ENCODE measurements at regions not wholly inside any gene's neighbourhood (a gene's known extent, or its start where the extent isn't known, plus 50 kb on each side); places are given as distances from the start of the nearest gene placed in this dataset.
"Not testable (repeated sequence)": the region's sequence is repeated elsewhere in the genome, so short reads cannot be mapped to it uniquely, and the experiment has no call there.

GRCh38 chr1:173257805-173258204 lies 50.7 kb upstream of the TNFSF4 start:
- no peak for DNase-seq

DNA sequence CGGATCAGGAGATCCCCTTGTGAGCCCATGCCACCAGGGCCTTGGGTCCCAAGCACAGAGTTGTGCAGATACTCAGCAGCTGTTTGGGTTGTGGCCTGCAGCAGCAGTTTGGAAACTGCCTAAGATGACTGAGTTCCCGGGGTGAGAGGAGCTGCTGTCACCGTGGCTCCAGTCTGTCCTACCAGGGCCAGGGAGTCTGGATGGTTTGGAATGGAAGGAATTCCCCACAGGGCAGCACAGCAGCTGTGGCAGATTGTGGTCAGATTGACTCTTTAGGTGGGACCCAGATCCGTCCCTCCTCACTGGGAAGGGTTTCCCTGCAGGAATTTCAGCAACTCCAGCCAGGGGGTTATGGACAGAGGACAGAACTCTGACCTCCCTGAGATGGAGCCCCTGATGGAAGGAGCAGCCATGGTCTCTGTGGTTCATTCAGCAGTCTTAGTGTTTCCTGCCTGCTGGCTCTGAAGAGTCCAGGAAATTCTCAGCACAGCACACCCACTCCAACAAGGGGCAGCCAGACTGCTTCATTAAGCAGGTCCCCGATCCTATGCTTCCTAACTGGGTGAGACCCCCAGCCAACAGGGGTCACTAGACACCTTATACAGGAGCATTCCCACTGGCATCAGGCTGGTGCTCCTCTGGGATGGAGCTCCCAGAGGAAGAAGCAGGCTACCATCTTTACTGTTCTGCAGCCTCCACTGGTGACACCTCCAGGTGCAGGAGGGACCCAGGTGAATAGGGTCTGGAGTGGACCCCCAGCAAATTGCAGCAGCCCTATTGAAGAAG lies 51.5 kb upstream of the TNFSF4 start:
- DNase-seq = no peak

DNA sequence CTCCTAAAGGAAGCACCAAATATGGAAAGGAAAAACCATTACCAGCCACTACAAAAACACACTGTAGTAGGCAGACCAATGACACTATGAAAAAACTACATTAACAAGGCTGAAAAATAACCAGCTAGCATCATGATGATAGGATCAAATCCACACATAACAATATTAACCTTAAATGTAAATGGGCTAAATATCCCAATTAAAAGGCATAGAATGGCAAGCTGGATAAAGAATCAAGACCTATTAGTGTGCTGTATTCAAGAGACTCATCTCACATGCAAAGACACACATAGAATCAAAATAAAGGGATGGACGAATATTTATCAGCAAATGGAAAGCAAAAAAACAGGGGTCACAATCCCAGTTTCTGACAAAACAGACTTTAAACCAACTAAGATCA lies 53.2 kb upstream of the TNFSF4 start:
- not testable (repeated sequence) for DNase-seq

DNA sequence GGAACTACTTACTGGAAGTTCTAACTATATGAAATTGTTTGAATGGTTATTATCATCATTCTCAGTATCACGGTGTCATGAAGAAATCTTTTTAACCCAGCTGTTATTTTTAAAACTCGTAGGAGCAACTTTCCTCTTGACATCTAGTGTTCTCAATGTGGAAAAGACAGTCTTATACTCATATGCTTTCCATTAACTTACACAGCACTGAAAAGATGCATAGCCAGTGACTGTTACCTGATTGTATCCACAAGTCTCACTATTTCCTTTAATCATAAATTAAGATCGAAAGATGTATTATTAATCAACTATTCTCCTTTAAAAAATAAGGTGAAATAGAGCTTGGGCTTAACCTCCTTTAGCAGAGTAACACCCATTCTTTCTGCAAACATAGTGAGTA lies 59.7 kb upstream of the TNFSF4 start:
- DNase-seq = no peak

GRCh38 chr1:173267453-173267945 lies 60.4 kb upstream of the TNFSF4 start:
- DNase-seq = no peak

- no peak for DNase-seq
Observed at GRCh38 chr1:173268261-173268660, 61.1 kb upstream of the TNFSF4 start.

- no peak for DNase-seq
Observed at GRCh38 chr1:173268786-173269277, 61.7 kb upstream of the TNFSF4 start.

DNA sequence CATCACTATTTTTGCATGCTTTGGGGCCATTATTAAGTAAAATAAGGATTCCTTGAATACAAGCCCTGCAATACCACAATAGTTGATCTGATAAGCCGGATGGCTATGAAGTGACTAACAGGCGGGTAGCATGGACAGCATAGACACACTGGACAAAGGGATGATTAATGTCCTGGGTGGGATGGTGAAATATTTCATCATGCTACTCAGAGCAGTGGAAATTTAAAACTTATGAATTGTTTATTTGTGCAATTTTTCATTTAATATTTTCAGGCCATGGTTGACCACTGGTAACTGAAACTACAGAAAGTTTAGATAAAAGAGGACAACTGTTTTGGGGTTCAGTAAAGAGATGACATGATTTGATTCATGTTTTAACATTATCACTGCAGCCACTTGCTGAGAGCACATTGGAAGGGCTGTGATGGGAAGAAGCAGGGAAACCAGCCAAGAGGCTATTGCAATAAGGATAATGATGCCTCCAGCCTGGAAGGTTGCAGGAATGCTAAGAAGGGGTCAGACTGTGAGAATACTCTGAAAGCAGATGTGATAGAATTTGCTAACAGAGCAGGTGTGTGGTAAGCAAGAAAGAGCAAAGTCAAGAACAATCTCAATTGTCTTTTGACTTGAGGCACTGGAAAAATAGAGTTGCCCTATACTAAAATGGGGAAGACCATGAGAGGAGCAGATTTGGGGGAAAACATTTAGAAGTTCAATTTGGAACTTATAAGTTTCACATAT lies 62.5 kb upstream of the TNFSF4 start:
- no peak for DNase-seq

DNA sequence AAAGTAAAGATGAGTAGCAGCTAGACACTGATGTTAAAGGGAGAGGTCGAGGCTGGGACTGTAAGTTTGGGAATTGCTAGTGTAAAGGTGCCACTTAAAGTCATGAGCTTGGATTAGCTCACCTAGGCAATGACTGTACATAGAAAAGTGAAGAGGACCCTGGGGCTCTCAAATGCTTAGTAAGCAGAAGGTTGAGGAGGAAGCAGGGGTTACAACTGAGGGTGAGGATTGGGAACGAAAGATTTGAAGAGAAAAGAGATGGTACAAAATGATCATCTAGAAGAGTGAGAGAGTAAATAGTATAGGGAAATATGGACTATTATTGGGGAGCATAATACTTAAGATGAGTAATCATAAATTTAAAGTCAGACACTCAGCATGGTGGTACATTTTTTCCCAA lies 63.1 kb upstream of the TNFSF4 start:
- DNase-seq = no peak

DNA sequence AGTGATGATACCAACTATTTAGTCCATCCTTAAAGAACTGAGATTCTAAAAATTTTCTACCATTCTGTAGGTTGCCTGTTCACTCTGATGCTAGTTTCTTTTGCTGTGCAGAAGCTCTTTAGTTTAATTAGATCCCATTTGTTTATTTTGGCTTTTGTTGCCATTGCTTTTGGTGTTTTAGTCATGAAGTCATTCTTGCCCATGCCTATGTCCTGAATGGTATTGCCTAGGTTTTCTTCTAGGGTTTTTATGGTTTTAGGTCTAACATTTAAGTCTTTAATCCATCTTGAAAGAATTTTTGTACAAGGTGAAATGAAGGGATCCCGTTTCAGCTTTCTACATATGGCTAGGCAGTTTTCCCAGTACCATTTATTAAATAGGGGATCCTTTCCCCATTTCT lies 63.9 kb upstream of the TNFSF4 start:
- not testable (repeated sequence) for DNase-seq

- no peak for DNase-seq
Observed at GRCh38 chr1:173275496-173275895, 68.4 kb upstream of the TNFSF4 start.

DNA sequence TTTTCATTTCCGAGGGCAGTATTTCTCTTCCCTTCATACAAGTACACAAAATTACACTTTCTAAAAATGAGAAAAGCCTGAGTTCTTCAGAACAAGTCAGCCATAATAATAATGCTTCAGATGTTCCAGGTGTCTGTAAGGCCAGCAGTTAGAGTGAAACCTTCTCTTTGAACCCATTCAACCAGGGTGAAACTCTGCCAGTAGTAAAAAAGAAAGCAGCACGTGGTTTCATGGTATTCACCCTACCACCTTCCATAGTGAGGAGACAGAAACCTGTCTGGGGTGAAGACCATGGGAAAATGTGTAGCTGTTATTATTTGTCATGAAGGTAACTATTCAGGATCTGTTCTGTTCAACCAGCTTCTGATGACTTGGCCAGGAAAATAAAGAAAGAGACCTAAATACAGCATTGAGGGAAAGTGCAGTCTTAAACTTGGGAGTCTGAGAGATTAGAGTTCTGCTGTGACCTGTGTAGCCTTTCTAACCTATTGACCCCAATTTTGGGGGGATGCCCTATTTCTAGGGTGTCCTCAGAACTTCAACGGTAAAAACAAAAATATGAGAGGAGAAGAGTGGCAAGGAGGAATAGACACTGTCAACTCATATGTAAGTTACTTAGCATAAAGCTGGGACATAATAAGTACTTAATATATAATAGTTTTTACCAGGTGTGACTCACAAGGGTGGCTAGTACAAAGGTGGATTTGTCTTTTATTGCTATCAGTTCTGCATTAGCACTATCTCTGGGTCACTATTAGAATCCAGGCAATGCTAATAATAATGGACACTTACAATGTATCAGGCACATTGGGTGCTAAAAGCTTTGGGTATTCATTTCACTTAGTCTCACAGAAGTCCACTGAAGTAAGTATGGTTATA lies 70.0 kb upstream of the TNFSF4 start:
- DNase-seq = no peak

- DNase-seq = no peak
Observed at GRCh38 chr1:173280899-173281660, 73.9 kb upstream of the TNFSF4 start.

DNA sequence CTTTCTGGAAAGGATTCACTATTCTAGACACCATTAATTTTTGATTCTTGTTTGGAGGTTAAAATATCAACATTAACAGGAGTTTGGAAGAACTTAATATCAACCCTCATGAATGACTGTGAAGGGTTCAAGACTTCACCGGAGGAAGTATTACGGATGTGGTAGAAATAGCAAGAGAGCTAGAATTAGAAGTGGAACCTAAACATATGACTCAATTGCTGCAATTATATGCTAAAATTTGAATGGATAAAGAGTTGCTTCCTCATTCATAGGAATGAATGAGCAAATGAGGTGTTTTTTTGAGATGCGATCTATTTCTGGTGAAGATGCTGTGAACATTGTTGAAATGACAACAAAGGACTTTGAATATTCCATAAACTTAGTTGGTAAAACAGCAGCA lies 77.9 kb upstream of the TNFSF4 start:
- no peak for DNase-seq

- no peak for DNase-seq
Observed at GRCh38 chr1:173287785-173288184, 80.7 kb upstream of the TNFSF4 start.

DNA sequence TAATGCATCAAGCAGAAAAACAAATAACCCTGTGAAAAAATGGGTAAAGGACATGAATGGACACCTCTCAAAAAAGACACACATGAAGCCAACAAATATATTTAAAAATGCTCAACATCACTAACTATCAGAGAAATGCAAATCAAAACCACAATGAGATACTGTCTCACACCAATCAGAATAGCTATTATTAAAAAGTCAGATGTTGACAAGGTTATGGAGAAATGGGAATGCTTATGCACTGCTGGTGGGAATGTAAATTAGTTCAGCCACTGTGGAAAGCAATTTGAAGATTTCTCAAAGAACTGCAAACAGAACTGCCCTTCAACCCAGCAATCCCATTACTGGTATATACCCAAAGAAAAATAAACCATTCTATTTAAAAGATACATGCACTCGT lies 86.6 kb upstream of the TNFSF4 start:
- no peak for DNase-seq

- no peak for DNase-seq
Observed at GRCh38 chr1:173294843-173295242, 87.7 kb upstream of the TNFSF4 start.

DNA sequence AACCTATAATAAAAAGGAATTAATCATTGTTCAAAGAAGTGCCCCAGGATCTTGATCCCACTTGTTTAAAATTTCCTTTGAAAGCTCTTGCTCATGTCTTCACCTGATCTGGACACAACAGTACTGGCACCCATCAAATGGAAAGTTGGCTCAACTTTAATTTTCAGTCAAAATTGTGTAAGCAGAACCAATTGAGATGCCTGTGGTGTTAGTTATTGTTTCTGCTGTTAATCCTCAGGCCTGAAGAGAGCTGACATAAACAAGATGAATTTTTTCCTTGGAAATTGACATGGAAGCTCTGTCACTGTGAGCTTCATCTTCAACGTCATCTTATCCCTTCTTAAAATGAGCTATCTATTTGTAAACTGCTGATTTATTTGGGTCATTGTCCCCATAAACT lies 88.3 kb upstream of the TNFSF4 start:
- DNase-seq = no peak

- DNase-seq = no peak
Observed at GRCh38 chr1:173295995-173296394, 88.9 kb upstream of the TNFSF4 start.

DNA sequence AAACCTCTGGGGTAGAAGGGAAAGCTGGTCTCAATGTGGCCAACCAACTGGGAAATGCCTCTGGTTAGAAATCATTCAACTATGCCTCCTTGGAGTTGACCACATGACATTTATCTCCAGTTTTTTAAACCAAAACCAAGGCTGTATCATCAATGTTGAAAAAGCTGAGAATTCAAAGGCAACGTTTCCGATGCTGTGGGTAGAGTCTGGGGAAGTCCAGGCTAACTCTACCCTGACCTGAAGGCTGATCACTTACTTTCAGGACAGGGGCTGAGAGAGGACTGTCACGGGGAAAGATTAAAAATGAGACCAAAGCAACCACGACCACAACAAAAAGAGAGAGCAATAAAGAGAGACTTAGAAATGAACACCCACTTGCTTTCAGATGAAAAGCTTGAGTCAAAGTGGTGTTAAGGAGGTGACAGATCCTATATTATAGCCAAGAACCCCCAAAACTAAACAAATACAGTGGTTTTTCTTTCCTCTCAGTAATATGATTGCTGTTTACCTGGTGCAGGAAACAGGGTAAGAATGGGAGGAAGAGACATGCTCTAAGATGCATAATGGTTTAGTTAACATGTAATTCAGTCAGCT lies 90.8 kb upstream of the TNFSF4 start:
- DNase-seq = no peak

DNA sequence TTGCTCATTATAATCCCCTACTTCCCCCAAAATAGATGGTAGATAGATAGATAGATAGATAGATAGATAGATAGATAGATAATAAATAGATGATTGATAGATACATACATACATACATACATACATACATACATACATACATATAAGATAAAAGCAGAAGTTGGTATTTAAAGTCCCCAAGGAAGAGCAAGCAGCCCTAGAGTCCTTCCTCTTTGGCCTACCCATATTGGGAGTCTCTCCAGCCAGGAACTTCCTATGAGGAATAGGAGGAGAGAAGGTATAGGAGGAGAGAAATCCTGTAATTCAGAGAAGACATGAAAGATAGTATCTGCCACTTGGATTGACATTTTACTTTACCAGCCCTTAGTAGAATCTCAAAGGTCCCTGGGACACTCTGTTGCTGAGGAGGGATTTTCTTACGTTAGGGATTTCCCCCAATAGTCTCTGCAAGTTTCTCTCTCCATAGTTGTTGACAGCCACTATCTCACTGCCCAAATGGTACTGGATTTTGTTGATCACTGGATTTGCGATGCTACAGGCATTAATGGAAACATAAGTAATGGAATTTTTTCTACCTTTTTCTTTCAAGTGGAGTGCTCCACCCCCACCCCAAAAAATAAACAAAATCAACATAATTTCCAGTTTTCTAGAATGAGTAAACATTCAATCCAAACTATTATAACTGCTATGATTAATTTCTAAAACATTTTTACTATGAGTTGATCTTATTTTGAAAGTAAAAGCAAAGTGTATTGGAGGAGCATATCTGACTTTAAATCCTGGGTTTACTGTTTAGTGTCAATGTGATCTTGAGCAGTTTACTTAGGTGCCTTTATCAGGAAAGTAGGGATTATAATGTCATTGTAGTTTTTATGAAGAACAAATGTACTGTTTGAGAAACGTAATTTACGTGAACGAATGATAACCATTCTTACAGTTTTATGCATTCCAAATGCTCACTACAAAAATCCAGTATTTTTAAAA lies 93.2 kb upstream of the TNFSF4 start:
- DNase-seq = no peak
